SK-N-SH (cell line): ENCODE measurements at regions not wholly inside any gene's neighbourhood (a gene's known extent, or its start where the extent isn't known, plus 50 kb on each side); places are given as distances from the start of the nearest gene placed in this dataset.

Source experiments
- EP300 ChIP-seq, 2 experiments: IDR thresholded peaks; 2 replicates each; pipeline versions ENCODE4 v1.4.0 to v1.6.1; 2012; ENCODE audit warnings: borderline replicate concordance in 1 of 2, low read depth in 1 of 2, low read length in 1 of 2
- MXI1 ChIP-seq: IDR thresholded peaks from 2 replicates; pipeline ENCODE4 v1.6.1; 2012; ENCODE audit warnings: mild to moderate bottlenecking, low read depth, low read length, improper control_type of control experiment
- SIN3A ChIP-seq: IDR thresholded peaks from 2 replicates; pipeline ENCODE4 v1.6.1; 2012; ENCODE audit warnings: low read depth, mild to moderate bottlenecking, low read length, moderate library complexity, borderline replicate concordance
- TF ChIP-seq, protein P1 (sequence below): fragments of 200-600 bp; sonication (generic); IDR thresholded peaks from 2 replicates; pipeline ENCODE4 v1.6.1; 2017; ENCODE audit warnings: antibody characterized with exemption, mild to moderate bottlenecking, moderate library complexity
- TF ChIP-seq, protein P2 (sequence below): IDR thresholded peaks from 2 replicates; pipeline ENCODE4 v1.6.1; 2012; ENCODE audit warnings: mild to moderate bottlenecking, low read depth, low read length, moderate library complexity

DNA sequence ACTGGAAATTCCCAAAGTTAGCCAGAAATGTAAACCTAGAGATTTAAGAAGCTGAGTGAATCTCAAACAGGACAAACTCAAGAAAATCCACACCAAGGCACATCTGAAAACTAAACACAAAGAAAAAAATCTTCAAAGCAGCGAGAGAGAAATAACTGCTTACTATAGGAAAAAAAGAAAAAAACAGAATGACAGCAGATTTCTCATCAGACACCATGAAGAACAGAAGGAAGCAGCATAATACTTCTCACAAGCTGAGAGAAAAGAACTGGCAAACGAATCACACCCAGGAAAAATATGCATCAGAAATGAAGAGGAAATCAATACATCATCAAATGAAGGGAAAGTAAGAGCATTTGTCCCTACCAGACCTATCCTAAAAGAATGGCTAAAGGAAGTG, 236.3 kb upstream of the ADAMTS3 start:
- no peak for TF ChIP-seq EP300 (IDR thresholded peaks at IDR 0.05; ENCODE audit: borderline replicate concordance in 1 of 2, low read depth in 1 of 2, low read length in 1 of 2)
- TF ChIP-seq, protein P1, sequence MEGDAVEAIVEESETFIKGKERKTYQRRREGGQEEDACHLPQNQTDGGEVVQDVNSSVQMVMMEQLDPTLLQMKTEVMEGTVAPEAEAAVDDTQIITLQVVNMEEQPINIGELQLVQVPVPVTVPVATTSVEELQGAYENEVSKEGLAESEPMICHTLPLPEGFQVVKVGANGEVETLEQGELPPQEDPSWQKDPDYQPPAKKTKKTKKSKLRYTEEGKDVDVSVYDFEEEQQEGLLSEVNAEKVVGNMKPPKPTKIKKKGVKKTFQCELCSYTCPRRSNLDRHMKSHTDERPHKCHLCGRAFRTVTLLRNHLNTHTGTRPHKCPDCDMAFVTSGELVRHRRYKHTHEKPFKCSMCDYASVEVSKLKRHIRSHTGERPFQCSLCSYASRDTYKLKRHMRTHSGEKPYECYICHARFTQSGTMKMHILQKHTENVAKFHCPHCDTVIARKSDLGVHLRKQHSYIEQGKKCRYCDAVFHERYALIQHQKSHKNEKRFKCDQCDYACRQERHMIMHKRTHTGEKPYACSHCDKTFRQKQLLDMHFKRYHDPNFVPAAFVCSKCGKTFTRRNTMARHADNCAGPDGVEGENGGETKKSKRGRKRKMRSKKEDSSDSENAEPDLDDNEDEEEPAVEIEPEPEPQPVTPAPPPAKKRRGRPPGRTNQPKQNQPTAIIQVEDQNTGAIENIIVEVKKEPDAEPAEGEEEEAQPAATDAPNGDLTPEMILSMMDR: no peak
- TF ChIP-seq MXI1: no peak
- TF ChIP-seq, protein P2, sequence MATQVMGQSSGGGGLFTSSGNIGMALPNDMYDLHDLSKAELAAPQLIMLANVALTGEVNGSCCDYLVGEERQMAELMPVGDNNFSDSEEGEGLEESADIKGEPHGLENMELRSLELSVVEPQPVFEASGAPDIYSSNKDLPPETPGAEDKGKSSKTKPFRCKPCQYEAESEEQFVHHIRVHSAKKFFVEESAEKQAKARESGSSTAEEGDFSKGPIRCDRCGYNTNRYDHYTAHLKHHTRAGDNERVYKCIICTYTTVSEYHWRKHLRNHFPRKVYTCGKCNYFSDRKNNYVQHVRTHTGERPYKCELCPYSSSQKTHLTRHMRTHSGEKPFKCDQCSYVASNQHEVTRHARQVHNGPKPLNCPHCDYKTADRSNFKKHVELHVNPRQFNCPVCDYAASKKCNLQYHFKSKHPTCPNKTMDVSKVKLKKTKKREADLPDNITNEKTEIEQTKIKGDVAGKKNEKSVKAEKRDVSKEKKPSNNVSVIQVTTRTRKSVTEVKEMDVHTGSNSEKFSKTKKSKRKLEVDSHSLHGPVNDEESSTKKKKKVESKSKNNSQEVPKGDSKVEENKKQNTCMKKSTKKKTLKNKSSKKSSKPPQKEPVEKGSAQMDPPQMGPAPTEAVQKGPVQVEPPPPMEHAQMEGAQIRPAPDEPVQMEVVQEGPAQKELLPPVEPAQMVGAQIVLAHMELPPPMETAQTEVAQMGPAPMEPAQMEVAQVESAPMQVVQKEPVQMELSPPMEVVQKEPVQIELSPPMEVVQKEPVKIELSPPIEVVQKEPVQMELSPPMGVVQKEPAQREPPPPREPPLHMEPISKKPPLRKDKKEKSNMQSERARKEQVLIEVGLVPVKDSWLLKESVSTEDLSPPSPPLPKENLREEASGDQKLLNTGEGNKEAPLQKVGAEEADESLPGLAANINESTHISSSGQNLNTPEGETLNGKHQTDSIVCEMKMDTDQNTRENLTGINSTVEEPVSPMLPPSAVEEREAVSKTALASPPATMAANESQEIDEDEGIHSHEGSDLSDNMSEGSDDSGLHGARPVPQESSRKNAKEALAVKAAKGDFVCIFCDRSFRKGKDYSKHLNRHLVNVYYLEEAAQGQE: no peak
- no peak for TF ChIP-seq SIN3A
